Uterus (tissue), 3 donors: ENCODE measurements at regions not wholly inside any gene's neighbourhood (a gene's known extent, or its start where the extent isn't known, plus 50 kb on each side); places are given as distances from the start of the nearest gene placed in this dataset.
A peak's percentile ranks its signal among the peaks of the same experiment; 100 is the strongest.

Experiments used
- DNase-seq, 2 donors: peaks; one replicate each; pipeline ENCODE4 v3.0.0-alpha.2; 2019 to 2020
- H3K27ac ChIP-seq, 2 donors: fragments of 200-600 bp; sonication (generic); 1 replicate in 1 of 2; 2 replicates in 1 of 2; pipeline ENCODE4 v1.5.1; 2016 to 2018
- H3K27me3 ChIP-seq, 2 donors: fragments of 200-600 bp; sonication (generic); one replicate each; pipeline ENCODE4 v1.5.1; 2018 to 2019; ENCODE audit warnings: control low read depth in 1 of 2
- H3K36me3 ChIP-seq, 2 donors: fragments of 200-600 bp; sonication (generic); one replicate each; pipeline ENCODE4 v1.5.1; 2019; ENCODE audit warnings: control low read depth in 1 of 2
- H3K4me1 ChIP-seq, 2 donors: fragments of 200-600 bp; sonication (generic); one replicate each; pipeline ENCODE4 v1.5.1; 2018 to 2019; ENCODE audit warnings: control low read depth in 1 of 2
- H3K4me3 ChIP-seq, 2 donors: fragments of 200-600 bp; sonication (generic); 1 replicate in 1 of 2; 2 replicates in 1 of 2; pipeline ENCODE4 v1.5.1; 2018 to 2019; ENCODE audit warnings: mild to moderate bottlenecking in 1 of 2
- H3K9me3 ChIP-seq, 2 donors: fragments of 200-600 bp; sonication (generic); one replicate each; pipeline ENCODE4 v1.5.1; 2019; ENCODE audit warnings: control low read depth in 1 of 2
- CTCF ChIP-seq, 4 experiments: fragments of 200-600 bp in 2 of 4; fragments of 450-650 bp in 2 of 4; sonication (generic) in 2 of 4; IDR thresholded peaks; one replicate each; pipeline ENCODE4 v1.5.1; 2016 to 2019; ENCODE audit warnings: antibody characterized with exemption in 4 of 4, mild to moderate bottlenecking in 2 of 4, moderate library complexity in 1 of 4
- POLR2A ChIP-seq, 2 donors: fragments of 450-650 bp; IDR thresholded peaks; one replicate each; pipeline ENCODE4 v1.6.1; 2016; ENCODE audit warnings: antibody characterized with exemption in 2 of 2, mild to moderate bottlenecking in 1 of 2, moderate library complexity in 1 of 2
- intact Hi-C: fragments of 100-400 bp; cut with DNase I; formaldehyde crosslinking; loops from one replicate; pipeline ENCODE4 v1.15.1; 2023; ENCODE audit warnings: low total_unique reads
- donor health status: DM: yes; HTN: yes; CAD: no.

- DNase-seq: no peak
These were observed 155.4 kb upstream of the FAM9B start for GRCh38 chrX:9189286-9189685.

GRCh38 chrX:9191392-9191791 is 157.5 kb upstream of the FAM9B start:
- Histone ChIP-seq H3K36me3 (no peaks in the 10 kb centered on the region), H3K27me3 (no peaks in the 10 kb centered on the region), H3K27ac (no peak overlapping the region), H3K4me3 (no peak overlapping the region), H3K9me3 (no peaks in the 10 kb centered on the region), H3K4me1 (no peaks in the 10 kb centered on the region)
- intact Hi-C loops: no loop called here
- no peak for TF ChIP-seq CTCF (IDR thresholded peaks at IDR 0.05)
- TF ChIP-seq POLR2A (IDR thresholded peaks at IDR 0.05): no peak
- DNase-seq: no peak

More at GRCh38 chrX:9189286-9189685, 155.4 kb upstream of the FAM9B start:
- no peaks in the 10 kb centered on the region for H3K27me3 ChIP-seq
- peak overlapping the region in 1 of 2 donors; percentile 40 for H3K27ac ChIP-seq
- no peak overlapping the region for H3K4me3 ChIP-seq
- intact Hi-C loops: no loop called here
- TF ChIP-seq CTCF (IDR thresholded peaks at IDR 0.05) (no peak), POLR2A (IDR thresholded peaks at IDR 0.05) (no peak)
- H3K36me3 ChIP-seq: no peaks in the 10 kb centered on the region
- no peaks in the 10 kb centered on the region for H3K9me3 ChIP-seq
- no peaks in the 10 kb centered on the region for H3K4me1 ChIP-seq

DNA sequence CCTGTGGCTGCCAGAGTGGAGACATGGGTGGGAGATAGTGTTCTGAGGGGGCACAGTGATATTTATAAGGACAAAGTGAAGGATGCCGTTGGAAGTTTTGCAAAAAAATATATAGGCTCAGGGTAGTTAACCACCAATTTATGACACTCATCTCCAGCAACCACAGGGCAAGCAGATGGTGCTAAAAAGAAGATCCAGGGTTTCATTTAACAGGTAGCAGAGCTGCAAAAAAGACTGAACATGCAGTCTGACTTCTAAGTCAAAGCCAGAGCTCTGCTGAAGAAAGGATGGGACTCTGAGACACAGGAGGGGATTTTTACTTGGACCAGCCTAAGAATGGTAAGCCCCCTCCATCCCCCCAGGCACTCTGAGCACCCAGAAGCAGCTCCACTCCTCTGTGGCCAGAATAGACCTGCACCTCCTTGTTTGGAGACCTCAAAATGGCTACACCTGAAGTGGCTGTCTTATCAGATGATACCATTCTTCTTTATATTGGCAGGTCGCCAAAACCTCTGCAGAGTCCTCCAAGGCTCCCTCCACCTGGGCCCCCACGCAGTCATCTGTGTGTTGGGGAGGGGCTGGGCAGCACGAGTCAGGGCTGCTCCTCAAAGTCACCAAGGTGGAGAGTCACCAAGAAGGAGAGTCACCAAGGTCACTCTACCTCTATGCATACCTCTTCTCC is 161.4 kb upstream of the FAM9B start:
- no peak for DNase-seq
- TF ChIP-seq POLR2A (IDR thresholded peaks at IDR 0.05): no peak
- TF ChIP-seq CTCF (IDR thresholded peaks at IDR 0.05): no peak

GRCh38 chrX:9196961-9197640 is 163.2 kb upstream of the FAM9B start:
- intact Hi-C loops: no loop called here
- no peaks in the 10 kb centered on the region for H3K4me1 ChIP-seq
- H3K27me3 ChIP-seq: no peaks in the 10 kb centered on the region
- no peak for TF ChIP-seq POLR2A (IDR thresholded peaks at IDR 0.05)
- no peak for TF ChIP-seq CTCF (IDR thresholded peaks at IDR 0.05)
- H3K9me3 ChIP-seq: no peaks in the 10 kb centered on the region
- no peak overlapping the region for H3K4me3 ChIP-seq
- no peak for DNase-seq
- H3K36me3 ChIP-seq: no peaks in the 10 kb centered on the region
- H3K27ac ChIP-seq: peak overlapping the region; percentile 40 to 52

More for the DNA sequence above, 161.4 kb upstream of the FAM9B start:
- Histone ChIP-seq H3K27me3 (no peaks in the 10 kb centered on the region), H3K36me3 (no peaks in the 10 kb centered on the region), H3K9me3 (no peaks in the 10 kb centered on the region), H3K4me1 (no peaks in the 10 kb centered on the region), H3K4me3 (no peak overlapping the region), H3K27ac (peak overlapping the region; percentile 28 to 52)
- intact Hi-C loops: no loop called here

DNA sequence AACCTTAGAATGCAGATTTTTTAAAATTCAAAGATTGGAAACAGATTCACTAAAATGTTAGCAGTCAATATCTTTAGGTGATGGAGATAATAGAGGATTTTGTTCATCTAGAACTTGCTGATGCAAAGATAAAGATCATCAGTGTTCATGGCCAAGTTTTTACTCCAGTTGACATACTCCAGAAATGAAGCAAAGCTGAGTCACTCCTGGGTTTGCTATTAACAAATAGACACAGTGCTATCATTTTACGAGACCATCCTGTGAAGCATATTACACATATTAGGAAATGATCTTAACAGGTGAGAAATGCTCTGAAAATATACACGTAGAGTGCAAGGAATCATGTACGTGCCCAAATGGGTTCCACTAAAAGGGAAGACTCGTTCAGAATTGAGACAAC is 170.6 kb upstream of the FAM9B start:
- Histone ChIP-seq H3K4me3 (no peak overlapping the region), H3K9me3 (no peaks in the 10 kb centered on the region), H3K27ac (no peak overlapping the region), H3K36me3 (no peaks in the 10 kb centered on the region), H3K4me1 (no peaks in the 10 kb centered on the region), H3K27me3 (peaks cover 0 to 7% of the 10 kb centered on the region in 2 donors)
- intact Hi-C loops: no loop called here
- TF ChIP-seq CTCF (IDR thresholded peaks at IDR 0.05): no peak
- TF ChIP-seq POLR2A (IDR thresholded peaks at IDR 0.05): no peak
- DNase-seq: no peak
